ENCODE measurements at regions not wholly inside any gene's neighbourhood (a gene's known extent, or its start where the extent isn't known, plus 50 kb on each side); places are given as distances from the start of the nearest gene placed in this dataset.

DNA sequence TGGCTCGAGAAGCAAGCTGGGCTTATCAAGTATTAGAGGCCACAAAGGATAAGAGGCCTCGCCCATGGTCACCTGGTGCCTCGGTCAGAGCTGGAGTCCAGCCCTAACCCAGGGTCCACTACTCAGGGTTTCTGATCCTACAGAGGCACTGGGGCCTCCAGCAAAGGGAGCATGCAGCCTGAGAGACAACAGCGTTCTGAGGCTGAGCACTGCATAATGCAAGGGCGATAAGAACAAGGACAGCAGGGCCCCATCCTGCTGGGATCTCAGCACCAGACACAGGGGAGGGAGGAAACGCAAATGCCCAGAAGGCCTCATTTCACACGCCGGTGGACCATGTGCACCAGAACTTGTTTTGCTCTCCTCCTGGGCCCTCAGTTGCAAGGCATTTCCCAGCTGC is 63.0 kb downstream of the C5orf15 start:
- ATAC-seq (no peak), DNase-seq (no peak)

DNA sequence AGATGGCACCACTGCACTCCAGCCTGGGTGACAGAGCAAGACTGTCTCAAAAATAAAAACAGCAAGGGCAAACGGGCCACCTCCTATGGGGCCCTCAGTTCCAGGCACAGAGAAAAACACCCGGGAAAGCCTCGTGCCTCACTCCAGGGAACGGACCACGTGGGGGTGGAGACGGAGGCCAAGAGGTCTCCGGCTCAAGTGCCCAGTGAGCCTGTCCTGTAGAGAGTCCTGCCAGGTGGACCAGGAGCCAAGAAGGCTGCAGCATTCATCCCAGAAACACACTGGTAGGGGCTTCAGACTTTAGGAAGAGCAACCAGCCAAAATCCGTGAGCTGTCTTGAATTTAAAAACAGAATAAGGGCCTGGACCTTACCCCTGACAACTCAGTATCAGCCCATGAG is 63.8 kb downstream of the C5orf15 start:
- ATAC-seq (no peak), DNase-seq (no peak)

DNA sequence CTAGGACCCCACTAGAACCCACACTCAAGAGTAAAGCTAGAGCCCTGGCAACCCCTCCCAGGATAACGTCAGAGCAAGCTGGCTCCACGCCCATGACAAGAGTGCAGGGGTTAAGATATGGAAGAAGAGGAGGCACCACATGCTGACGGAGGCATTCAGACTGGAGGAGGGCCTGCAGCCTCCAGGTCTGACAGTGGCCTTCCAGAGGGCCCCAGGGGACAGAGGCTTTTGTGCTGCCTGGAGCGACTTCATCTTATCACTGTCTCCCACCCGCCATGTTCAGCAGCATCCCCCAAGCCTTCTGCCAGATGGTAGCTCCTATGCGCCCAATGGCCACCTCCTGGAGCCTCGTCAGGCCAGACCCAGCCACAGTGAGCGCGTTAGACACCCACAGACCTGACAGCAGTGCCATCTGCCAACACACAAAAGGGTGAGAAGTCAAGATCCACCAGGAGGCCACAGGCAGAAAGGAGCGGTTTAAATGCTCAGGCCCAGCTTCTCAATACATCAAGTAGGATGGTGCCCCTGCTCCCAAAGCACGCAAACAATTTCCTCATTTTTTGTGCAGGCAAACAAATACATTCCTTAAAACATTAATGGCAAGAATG is 65.8 kb downstream of the C5orf15 start:
- ATAC-seq, result no peak
- no peak for DNase-seq

DNA sequence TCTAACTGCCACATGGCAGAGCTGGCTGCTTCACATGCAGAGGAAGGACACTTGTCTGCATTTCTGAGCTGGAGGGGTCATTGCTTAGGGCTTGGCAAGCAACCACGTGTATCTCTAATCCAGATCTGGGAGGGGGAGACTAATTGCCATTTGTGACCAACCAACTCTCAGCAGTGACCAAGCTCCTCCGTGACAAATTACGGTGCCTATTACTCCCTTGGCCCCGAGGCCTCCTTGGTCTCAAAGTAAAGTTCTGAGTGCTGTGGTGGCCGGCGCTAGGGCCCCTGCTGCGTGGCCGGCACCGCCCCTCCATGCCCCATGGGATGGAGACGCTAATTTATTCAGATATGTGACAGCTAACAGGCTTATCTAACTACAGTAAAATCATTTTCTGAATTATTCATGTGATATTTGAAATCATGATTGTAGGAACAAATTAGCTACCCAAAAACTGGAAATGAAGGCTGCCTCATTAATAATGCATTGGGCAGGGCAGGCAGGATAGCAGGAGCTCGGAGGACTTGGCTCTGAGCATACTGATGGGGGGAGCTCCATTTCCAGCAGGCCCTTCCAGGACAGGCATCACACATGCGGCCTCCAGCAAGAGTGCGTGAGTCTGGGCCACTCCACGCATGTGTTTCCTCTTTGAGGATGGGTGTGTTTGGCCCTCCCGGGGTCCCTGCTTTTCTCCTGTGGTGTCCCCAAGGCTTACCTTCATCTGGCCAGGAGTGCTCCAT is 67.7 kb downstream of the C5orf15 start:
- DNase-seq, result no peak
- no peak for ATAC-seq

DNA sequence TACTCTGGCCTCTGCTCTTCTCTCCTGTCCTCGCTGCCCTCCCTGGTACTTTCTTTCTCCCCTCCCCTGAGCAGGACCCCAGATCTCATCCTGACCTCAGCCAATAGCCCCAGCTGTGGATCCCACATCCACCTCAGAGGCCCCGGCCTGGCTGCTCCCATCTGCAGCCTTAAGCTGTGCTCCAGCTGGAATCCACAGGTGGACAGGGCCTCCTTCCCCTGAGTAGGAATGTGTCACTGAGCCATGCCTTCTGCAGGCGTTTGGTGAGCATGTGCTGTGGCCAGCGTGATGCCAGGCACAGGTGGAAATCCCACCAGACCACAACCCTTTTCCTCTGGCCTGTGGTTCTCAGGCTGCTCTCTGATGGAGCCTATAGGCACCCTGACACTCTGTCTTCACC is 68.9 kb downstream of the C5orf15 start:
- DNase-seq (no peak), ATAC-seq (no peak)

- ATAC-seq (no peak), DNase-seq (no peak)
Measured at GRCh38 chr5:133898440-133898839, 70.0 kb downstream of the C5orf15 start.

- no peak for ATAC-seq
Measured at GRCh38 chr5:133897431-133897830, 71.0 kb downstream of the C5orf15 start.

GRCh38 chr5:133896873-133897272 is 71.6 kb downstream of the C5orf15 start:
- DNase-seq (no peak), ATAC-seq (no peak)

More at GRCh38 chr5:133897431-133897830, 71.0 kb downstream of the C5orf15 start:
- DNase-seq, result no peak

DNA sequence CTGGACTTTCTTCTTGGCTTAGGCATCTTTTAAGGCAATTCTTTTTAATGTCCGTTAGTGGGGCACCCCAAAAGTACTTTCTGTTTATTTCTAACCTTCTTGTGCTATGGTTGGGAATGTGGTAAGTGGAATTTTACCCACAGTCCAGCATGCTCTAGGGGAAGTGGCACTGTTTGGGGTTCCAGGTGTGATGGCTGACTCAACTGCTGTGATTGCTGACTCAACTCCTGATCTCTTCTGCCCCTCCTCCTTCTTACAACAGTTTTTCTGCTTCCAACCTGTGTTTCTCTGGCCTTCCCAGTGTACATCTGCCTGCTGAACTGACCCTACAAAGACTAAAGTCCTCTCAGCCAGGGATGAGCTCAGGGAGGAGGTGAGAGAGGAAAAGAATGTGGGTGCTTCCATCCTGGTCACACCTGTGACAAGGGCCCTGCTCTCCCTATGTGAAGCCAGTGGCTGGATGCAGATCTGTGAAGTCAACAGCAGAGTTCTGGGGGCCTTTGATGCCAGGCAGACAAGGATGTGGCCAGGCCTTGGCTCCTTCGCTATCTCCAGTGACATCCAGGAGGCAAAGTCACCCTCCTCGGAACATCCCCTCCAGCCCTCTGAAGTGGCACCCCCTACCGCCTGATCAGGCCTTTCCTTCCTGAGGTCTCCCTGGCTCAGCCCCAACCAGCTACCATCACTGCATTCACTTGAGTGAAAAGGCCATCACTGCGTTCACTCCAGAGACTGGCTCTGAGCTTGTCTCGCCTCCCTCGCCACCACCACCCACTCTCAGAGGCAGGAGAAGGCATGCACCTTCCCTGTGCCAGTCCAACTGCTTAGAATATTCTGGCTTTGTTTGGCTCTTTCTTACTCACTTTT is 72.2 kb downstream of the C5orf15 start:
- DNase-seq (no peak), ATAC-seq (no peak)

DNA sequence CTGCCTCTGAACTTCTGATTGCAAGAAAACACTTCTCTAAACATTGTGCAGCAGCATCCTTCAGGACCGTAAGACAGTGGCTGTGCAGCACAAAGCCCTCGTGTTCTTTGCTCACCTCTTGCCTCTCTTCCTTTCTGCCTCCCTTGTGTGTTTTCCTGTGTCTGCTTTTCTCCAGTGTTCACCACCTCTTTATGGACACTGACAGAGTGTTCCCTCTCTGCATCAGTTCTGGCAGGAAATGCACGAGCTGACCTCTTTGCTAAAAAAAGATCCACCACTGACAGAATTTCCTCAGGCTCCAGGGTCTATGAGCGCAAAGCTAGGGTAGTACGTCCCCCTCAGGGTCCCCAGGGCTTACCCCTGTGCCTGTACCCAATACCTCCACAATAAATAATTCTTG is 74.3 kb downstream of the C5orf15 start:
- no peak for ATAC-seq
- DNase-seq, result no peak

GRCh38 chr5:133892774-133893173 is 75.7 kb downstream of the C5orf15 start:
- no peak for DNase-seq
- no peak for ATAC-seq

DNA sequence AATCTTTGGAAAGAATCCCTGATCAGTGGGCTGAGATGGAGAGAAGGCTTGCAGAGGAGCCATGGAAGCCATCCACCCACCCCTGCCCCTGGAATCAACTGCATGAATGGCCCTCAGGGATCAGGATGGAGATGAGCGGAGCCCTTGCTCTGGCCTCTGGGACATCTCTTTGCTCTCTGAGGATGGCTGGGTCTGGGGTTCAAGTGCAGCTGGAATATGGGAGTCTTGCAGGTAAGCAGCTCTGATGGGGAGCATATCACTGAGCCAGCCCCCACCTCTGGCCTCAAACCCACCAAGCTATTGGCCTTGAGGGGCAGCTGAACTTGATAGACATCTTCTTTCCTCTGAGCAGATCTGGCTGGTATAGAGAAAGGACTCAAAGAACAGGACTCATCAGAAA is 76.1 kb downstream of the C5orf15 start:
- ATAC-seq (no peak), DNase-seq (no peak)

GRCh38 chr5:133891390-133891789 is 77.0 kb downstream of the C5orf15 start:
- DNase-seq, result no peak
- no peak for ATAC-seq

DNA sequence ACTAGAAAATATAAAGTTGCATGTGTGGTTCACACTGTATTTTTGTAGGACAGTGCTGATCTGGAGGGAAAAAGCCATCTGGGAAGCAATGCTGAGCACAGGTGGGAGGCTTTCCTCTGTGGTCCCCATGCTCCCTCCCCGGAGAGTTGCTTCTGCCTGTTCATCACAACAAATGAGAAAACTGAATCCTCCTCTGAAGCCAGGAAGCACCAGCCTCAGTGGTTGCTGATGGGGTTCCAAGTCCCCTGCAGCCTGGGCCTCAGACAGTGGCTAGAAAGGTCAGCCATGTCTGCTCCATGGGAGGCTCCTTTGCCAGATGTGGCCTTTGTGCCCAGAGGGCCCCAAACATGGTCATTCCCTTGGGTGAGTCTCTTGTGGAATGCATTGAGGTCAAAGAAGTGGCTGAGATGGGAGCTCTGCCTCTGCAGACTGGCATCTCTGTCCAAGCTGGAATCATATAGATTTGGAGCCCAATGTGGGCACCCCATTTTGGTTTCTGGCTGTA is 77.6 kb downstream of the C5orf15 start:
- ATAC-seq (no peak), DNase-seq (no peak)

GRCh38 chr5:133890314-133890713 is 78.1 kb downstream of the C5orf15 start:
- ATAC-seq, result peak; percentile 75
- peak; percentile 20 for DNase-seq

GRCh38 chr5:133889271-133889905 is 79.0 kb downstream of the C5orf15 start:
- DNase-seq (no peak), ATAC-seq (no peak)

DNA sequence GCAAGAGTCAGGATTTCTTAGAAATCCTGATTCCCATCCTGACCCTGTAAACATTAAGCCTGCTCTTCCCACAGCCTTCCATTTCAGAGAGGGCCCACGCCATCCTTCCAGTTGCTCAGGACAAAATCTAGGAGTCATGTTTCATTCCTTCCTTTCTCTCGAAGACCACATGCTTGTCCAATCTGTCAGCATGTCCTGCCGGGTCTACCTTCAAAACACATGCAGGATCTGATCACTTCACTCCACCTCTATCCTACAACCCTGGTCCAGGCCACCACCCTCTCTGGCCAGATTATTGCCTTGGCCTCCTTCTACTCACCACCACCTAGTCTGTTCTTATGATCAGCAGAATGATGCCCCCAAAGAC is 79.8 kb downstream of the C5orf15 start:
- DNase-seq (no peak), ATAC-seq (no peak)

GRCh38 chr5:133885566-133885965 is 82.9 kb downstream of the C5orf15 start:
- DNase-seq, result no peak
- no peak for ATAC-seq

- DNase-seq, result no peak
- no peak for ATAC-seq
Measured at GRCh38 chr5:133884569-133885311, 83.7 kb downstream of the C5orf15 start.

DNA sequence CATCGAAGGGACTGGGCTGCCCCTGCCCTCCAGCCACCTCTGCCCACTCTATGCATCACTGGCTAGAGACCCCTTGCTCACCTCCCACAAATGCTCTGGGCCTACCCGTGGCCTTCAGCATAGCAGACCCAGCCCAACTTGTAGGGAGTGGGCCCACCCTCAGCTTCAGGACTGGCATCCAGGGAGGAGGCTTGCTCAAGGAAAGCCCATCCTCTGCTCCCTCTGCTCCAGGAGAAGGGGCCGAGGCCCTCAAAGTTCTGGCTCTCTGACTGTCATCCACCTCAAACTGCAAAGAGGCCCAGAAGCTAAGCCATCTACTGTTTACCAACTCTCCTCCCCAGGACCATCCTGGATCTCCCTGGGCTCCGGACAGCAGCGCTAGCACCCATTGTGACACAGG is 84.5 kb downstream of the C5orf15 start:
- DNase-seq, result no peak

GRCh38 chr5:133882846-133883245 is 85.6 kb downstream of the C5orf15 start:
- DNase-seq (no peak), ATAC-seq (no peak)

More for the DNA sequence above, 84.5 kb downstream of the C5orf15 start:
- no peak for ATAC-seq

- no peak for DNase-seq
- ATAC-seq, result no peak
Measured at GRCh38 chr5:133882389-133882695, 86.1 kb downstream of the C5orf15 start.
